GM19035 (cell line): ENCODE measurements at regions not wholly inside any gene's neighbourhood (a gene's known extent, or its start where the extent isn't known, plus 50 kb on each side); places are given as distances from the start of the nearest gene placed in this dataset.
"Not testable (repeated sequence)": the region's sequence is repeated elsewhere in the genome, so short reads cannot be mapped to it uniquely, and the experiment has no call there.

Source experiments
- ATAC-seq: cut with Tn5 transposase; IDR thresholded peaks from one replicate; pipeline ENCODE4 v1.9.1; 2021; ENCODE audit not compliant: unreplicated experiment

GRCh38 chr2:58720770-58721697, 479.9 kb upstream of the FANCL start:
- no peak for ATAC-seq

- ATAC-seq: no peak
Measured at GRCh38 chr2:58720033-58720769, 479.1 kb upstream of the FANCL start.

- no peak for ATAC-seq
Measured at GRCh38 chr2:58715344-58715743, 474.2 kb upstream of the FANCL start.

- no peak for ATAC-seq
Measured at GRCh38 chr2:58714238-58714637, 473.1 kb upstream of the FANCL start.

- ATAC-seq: no peak
Measured at GRCh38 chr2:58710795-58711279, 469.7 kb upstream of the FANCL start.

- no peak for ATAC-seq
Measured at GRCh38 chr2:58709687-58710354, 468.7 kb upstream of the FANCL start.

- no peak for ATAC-seq
Measured at GRCh38 chr2:58709274-58709673, 468.1 kb upstream of the FANCL start.

- ATAC-seq: no peak
Measured at GRCh38 chr2:58708565-58708964, 467.4 kb upstream of the FANCL start.

GRCh38 chr2:58702302-58702885, 461.3 kb upstream of the FANCL start:
- no peak for ATAC-seq

GRCh38 chr2:58701688-58702301, 460.7 kb upstream of the FANCL start:
- no peak for ATAC-seq

GRCh38 chr2:58700591-58700990, 459.5 kb upstream of the FANCL start:
- ATAC-seq: no peak

GRCh38 chr2:58699411-58699810, 458.3 kb upstream of the FANCL start:
- ATAC-seq: no peak

GRCh38 chr2:58698620-58699019, 457.5 kb upstream of the FANCL start:
- ATAC-seq: no peak

GRCh38 chr2:58694114-58694513, 453.0 kb upstream of the FANCL start:
- not testable (repeated sequence) for ATAC-seq

- not testable (repeated sequence) for ATAC-seq
Measured at GRCh38 chr2:58691041-58691440, 449.9 kb upstream of the FANCL start.

- no peak for ATAC-seq
Measured at GRCh38 chr2:58688813-58689212, 447.7 kb upstream of the FANCL start.

- ATAC-seq: no peak
Measured at GRCh38 chr2:58686776-58687175, 445.7 kb upstream of the FANCL start.

GRCh38 chr2:58680755-58681310, 439.7 kb upstream of the FANCL start:
- ATAC-seq: no peak

- ATAC-seq: no peak
Measured at GRCh38 chr2:58677748-58678147, 436.6 kb upstream of the FANCL start.

GRCh38 chr2:58671675-58672074, 430.6 kb upstream of the FANCL start:
- ATAC-seq: no peak
